ENCODE measurements at regions not wholly inside any gene's neighbourhood (a gene's known extent, or its start where the extent isn't known, plus 50 kb on each side); places are given as distances from the start of the nearest gene placed in this dataset.

DNA sequence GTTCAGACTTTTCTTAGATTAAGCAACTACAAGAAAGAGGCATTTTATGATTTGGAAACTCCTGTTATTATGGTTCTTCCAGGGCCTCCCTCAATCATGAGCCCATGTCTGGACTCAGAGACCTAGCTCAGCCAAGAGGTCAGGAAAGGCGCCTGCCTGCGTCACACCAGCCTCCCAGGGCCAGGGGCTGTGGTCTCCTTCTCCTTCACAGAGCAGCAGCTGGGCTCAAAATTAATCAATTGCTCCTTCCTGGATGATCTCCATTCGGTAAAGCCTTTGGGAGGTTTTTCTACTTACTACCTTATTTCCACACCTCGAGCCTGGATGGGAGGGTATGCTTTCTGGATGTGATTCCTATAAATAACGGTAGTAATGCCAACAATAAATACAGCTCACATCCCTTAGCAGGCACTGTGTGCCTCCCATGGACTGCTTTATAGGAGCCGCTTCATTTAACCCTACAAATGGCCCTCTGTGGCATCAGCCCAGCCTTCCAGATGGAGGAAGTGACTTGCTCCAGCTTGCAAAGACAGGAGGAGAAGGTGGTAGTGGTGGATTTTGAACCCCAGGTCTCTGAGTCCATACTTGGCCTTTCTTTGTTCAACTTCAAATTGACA, 1445.6 kb downstream of the TBC1D22A start:
- H3K27ac ChIP-seq = no peak overlapping the region
- no peak for TF ChIP-seq ZFX (IDR thresholded peaks at IDR 0.05; ENCODE audit: borderline replicate concordance)
- TF ChIP-seq, protein P1, sequence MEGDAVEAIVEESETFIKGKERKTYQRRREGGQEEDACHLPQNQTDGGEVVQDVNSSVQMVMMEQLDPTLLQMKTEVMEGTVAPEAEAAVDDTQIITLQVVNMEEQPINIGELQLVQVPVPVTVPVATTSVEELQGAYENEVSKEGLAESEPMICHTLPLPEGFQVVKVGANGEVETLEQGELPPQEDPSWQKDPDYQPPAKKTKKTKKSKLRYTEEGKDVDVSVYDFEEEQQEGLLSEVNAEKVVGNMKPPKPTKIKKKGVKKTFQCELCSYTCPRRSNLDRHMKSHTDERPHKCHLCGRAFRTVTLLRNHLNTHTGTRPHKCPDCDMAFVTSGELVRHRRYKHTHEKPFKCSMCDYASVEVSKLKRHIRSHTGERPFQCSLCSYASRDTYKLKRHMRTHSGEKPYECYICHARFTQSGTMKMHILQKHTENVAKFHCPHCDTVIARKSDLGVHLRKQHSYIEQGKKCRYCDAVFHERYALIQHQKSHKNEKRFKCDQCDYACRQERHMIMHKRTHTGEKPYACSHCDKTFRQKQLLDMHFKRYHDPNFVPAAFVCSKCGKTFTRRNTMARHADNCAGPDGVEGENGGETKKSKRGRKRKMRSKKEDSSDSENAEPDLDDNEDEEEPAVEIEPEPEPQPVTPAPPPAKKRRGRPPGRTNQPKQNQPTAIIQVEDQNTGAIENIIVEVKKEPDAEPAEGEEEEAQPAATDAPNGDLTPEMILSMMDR (IDR thresholded peaks at IDR 0.05) = no peak

DNA sequence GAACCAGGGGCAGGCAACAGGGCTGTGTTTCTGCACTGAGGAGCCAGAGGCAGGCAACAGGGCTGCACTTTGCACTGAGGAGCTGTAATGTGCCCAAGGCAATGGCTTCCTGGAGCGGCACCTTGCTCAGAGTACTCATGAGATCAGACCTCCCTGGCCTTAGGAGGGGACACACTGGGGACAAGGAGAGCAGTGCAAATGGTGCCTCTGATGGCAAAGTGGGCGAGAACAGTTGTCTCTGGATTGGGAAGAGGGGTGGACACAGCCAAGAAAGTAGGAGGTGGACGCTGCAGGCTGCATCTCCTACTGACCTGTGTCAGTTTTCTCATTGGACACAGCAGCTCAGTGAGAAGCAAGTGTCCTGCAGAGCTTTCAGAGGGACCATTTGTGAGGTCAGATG, 1443.3 kb downstream of the TBC1D22A start:
- TF ChIP-seq, protein P1 (IDR thresholded peaks at IDR 0.05) = no peak
- TF ChIP-seq ZFX (IDR thresholded peaks at IDR 0.05; ENCODE audit: borderline replicate concordance) = no peak
- no peak overlapping the region for H3K27ac ChIP-seq

DNA sequence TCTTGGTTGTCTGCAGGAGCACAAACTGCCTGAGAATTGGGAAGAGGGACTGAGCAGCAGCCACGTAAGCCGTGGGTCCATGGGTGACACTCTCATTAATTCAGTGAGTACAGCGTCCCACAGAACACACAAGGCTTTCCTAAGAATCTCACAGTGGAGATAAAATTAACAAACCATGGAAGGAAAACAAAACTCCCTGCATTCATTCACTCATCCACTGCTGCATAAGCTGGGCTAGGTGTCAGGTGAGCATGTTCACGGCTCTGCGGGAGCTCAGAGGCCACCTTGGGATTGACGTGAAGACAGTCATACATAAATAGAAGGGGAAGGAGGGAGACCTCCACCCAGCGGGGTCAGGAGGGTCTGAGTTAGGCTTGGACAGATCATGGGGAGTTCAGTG, 1442.7 kb downstream of the TBC1D22A start:
- H3K27ac ChIP-seq = no peak overlapping the region
- TF ChIP-seq ZFX (IDR thresholded peaks at IDR 0.05; ENCODE audit: borderline replicate concordance) = no peak
- TF ChIP-seq, protein P1 (IDR thresholded peaks at IDR 0.05) = no peak

DNA sequence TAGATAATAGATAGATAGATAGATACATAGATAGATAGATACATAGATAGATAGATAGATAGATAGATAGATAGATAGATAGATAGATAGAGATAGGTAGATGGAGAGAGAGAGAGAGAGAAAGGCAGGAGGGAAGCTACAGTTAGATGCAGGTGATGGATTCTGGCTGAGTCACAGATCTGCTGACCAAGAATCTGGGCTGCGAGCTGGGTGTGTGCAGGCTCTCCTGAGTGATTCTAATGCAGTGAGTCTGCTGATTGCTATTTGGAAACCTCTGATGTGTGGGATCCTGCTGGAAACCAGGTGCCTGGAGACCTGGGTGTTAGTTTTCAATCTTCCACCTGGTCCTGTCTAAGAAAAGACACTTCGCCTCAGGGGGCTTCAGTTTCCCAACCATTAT, 1441.8 kb downstream of the TBC1D22A start:
- H3K27ac ChIP-seq = no peak overlapping the region
- no peak for TF ChIP-seq ZFX (IDR thresholded peaks at IDR 0.05; ENCODE audit: borderline replicate concordance)
- TF ChIP-seq, protein P1 (IDR thresholded peaks at IDR 0.05) = no peak

DNA sequence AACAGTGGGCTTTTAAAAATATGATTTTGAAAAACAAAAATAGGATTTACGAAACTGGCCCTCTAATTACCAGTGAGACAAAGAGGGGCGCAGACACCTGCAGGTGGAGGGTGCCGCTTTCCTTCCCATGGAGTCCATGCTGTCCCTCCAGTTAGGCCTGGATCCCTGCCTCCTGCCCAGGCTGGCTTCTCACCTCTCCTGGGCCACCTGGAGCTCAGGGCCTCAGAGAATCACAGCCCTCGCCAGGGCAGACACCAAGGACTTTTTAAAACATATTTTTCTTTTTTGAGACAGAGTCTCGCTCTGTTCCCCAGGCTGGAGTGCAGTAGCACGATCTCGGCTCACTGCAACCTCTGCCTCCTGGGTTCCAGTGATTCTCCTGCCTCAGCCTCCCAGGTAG, 1437.2 kb downstream of the TBC1D22A start:
- no peak overlapping the region for H3K27ac ChIP-seq
- TF ChIP-seq, protein P1 (IDR thresholded peaks at IDR 0.05) = no peak
- TF ChIP-seq ZFX (IDR thresholded peaks at IDR 0.05; ENCODE audit: borderline replicate concordance) = no peak

DNA sequence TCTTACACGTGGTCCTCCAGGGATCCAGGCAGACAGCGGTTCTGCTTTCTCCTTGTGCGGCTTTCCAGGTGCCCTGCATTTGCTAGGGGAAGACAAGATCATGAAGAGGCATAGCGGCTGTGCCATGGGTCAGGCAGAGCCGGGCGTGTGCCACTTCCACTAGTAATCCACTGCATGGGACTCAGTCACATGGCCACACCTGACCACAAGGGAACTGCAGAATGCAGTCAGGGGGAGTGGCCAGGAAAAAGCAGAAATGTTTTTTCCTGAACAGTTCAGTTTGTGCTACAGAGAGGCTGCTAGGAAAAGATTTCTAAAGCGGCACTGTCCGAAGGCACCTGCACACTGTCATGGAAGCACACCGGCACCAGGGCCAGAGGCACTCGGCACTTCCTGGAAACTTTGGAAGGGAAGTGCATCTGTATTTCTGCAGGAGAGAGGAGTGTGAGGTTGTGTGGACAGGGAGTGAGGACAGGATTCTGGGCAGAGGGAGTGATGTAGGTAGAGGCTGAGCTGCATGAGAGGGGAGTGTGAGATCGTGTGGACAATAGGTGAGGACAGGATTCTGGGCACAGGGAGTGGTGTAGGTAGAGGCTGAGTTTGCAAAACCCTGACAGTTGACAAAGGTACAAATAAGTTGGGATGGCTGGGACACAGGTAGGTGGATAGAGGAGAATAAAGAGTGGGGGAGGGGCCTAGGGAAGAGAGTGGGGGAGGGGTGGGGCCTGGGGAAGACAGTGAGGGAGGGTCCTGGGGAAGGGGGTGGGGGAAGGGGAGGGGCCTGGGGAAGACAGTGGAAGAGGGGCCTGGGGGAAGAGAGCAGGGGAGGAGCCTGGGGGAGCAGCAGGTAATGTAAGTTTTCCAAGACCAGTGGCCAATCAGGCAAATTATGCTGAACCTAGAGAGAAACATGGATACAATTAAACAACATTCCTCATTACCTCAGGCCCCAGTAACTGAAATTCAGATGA, 1436.3 kb downstream of the TBC1D22A start:
- TF ChIP-seq, protein P1 (IDR thresholded peaks at IDR 0.05) = no peak
- no peak for TF ChIP-seq ZFX (IDR thresholded peaks at IDR 0.05; ENCODE audit: borderline replicate concordance)

DNA sequence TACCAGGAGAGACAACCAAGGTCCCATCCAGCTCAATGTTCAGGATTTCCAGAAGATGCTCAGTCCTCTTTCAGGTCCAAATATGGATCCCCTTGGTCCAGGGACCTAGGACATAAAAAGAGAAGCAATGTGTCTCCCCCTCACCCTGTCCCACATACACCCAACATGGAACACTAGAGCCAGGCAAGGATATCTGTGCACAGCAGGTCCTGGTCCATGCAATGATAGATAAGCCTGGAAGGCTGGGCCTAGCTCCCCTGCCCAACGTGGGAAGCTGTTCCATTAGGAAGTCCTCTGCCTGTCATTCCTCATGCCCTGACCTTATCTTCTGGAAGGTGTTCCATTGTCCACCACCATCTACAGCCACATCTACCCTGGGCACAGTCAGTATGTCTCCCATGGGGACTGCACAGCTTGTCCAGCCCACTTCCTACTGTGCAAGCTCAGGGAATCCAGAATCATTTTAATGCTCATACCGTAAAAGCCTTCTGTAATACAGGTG, 1434.8 kb downstream of the TBC1D22A start:
- TF ChIP-seq, protein P1 (IDR thresholded peaks at IDR 0.05) = no peak
- no peak for TF ChIP-seq ZFX (IDR thresholded peaks at IDR 0.05; ENCODE audit: borderline replicate concordance)
- H3K27ac ChIP-seq = no peak overlapping the region

More for the DNA sequence above, 1436.3 kb downstream of the TBC1D22A start:
- H3K27ac ChIP-seq = no peak overlapping the region
